Mucosa of descending colon (tissue), 3 donors: ENCODE measurements at regions not wholly inside any gene's neighbourhood (a gene's known extent, or its start where the extent isn't known, plus 50 kb on each side); places are given as distances from the start of the nearest gene placed in this dataset.
"Not testable (repeated sequence)": the region's sequence is repeated elsewhere in the genome, so short reads cannot be mapped to it uniquely, and the experiment has no call there.

Experiments used
- ATAC-seq: fragments of 200-7000 bp; cut with Tn5 transposase; one replicate; pipeline ENCODE4 v1.9.1; 2020; ENCODE audit warnings: mild to moderate bottlenecking, moderate library complexity
- DNase-seq, 3 donors: peaks; one replicate each; pipeline ENCODE4 v3.0.0-alpha.2; 2020
- H3K36me3 ChIP-seq: fragments of 200-600 bp; one replicate; pipeline ENCODE4 v1.8.0; 2021; ENCODE audit warnings: low read depth, mild to moderate bottlenecking
- H3K4me1 ChIP-seq: fragments of 200-600 bp; one replicate; pipeline ENCODE4 v1.8.0; 2021; ENCODE audit warnings: low read depth, mild to moderate bottlenecking
- H3K4me3 ChIP-seq: fragments of 200-600 bp; one replicate; pipeline ENCODE4 v1.8.0; 2021; ENCODE audit warnings: mild to moderate bottlenecking
- H3K9me3 ChIP-seq: fragments of 200-600 bp; one replicate; pipeline ENCODE4 v1.8.0; 2021; ENCODE audit warnings: mild to moderate bottlenecking
- CTCF ChIP-seq: fragments of 200-600 bp; IDR thresholded peaks from one replicate; pipeline ENCODE4 v1.8.0; 2022; ENCODE audit warnings: antibody characterized with exemption, mild to moderate bottlenecking
- intact Hi-C, 2 donors: fragments of 100-400 bp; cut with DNase I in 1 of 2; cut with micrococcal nuclease in 1 of 2; formaldehyde crosslinking; loops; one replicate each; pipeline versions ENCODE4 v1.11.0 to v1.11.1; 2022; cut with DNase I, micrococcal nuclease
- donor health status: DM: no; HTN: no; CAD: no; lungs with moderate emphysema.
- donor health status: DM: no; HTN: no; CAD: no.
- donor health status: DM: no; HTN: yes; CAD: no.

- Histone ChIP-seq H3K4me1 (peaks cover 7% of the 10 kb centered on the region), H3K9me3 (no peaks in the 10 kb centered on the region), H3K4me3 (no peak overlapping the region), H3K36me3 (no peaks in the 10 kb centered on the region)
- no peak for TF ChIP-seq CTCF
- ATAC-seq (peak; percentile 24), DNase-seq (no peak)
- intact Hi-C loops, result no loop called here
Observed at GRCh38 chr6:94785514-94785913, 791.8 kb upstream of the MANEA start.

- intact Hi-C loops, H3K9me3 ChIP-seq, H3K4me3 ChIP-seq, H3K4me1 ChIP-seq, H3K36me3 ChIP-seq: not testable (repeated sequence)
- peak; percentile 62 to 84 (median 74) for DNase-seq
- peak; percentile 96 for ATAC-seq
Observed at GRCh38 chr6:94785081-94785480, 792.3 kb upstream of the MANEA start.

- H3K9me3 ChIP-seq, result no peaks in the 10 kb centered on the region
- ATAC-seq, result no peak
- DNase-seq, result no peak
- no peak overlapping the region for H3K4me3 ChIP-seq
- H3K36me3 ChIP-seq, result no peaks in the 10 kb centered on the region
- no peaks in the 10 kb centered on the region for H3K4me1 ChIP-seq
- intact Hi-C loops, result no loop called here
- no peak for TF ChIP-seq CTCF
Observed at GRCh38 chr6:94769197-94769596, 808.1 kb upstream of the MANEA start.

- no peaks in the 10 kb centered on the region for H3K4me1 ChIP-seq
- DNase-seq, result no peak
- intact Hi-C loops, result no loop called here
- no peaks in the 10 kb centered on the region for H3K9me3 ChIP-seq
- H3K36me3 ChIP-seq, result no peaks in the 10 kb centered on the region
- H3K4me3 ChIP-seq, result no peak overlapping the region
- no peak for ATAC-seq
- TF ChIP-seq CTCF, result no peak
Observed at GRCh38 chr6:94751641-94752329, 825.5 kb upstream of the MANEA start.

GRCh38 chr6:94736236-94736635 is 841.1 kb upstream of the MANEA start:
- no peak for DNase-seq
- no peak for TF ChIP-seq CTCF
- intact Hi-C loops, result no loop called here
- H3K4me1 ChIP-seq, result no peaks in the 10 kb centered on the region
- no peaks in the 10 kb centered on the region for H3K9me3 ChIP-seq
- ATAC-seq, result no peak
- H3K4me3 ChIP-seq, result no peak overlapping the region
- no peaks in the 10 kb centered on the region for H3K36me3 ChIP-seq

- intact Hi-C loops, result no loop called here
- DNase-seq (no peak), ATAC-seq (no peak)
- no peaks in the 10 kb centered on the region for H3K9me3 ChIP-seq
- no peaks in the 10 kb centered on the region for H3K4me1 ChIP-seq
- H3K36me3 ChIP-seq, result no peaks in the 10 kb centered on the region
- TF ChIP-seq CTCF, result no peak
- no peak overlapping the region for H3K4me3 ChIP-seq
Observed at GRCh38 chr6:94735270-94735669, 842.1 kb upstream of the MANEA start.
